K562 (cell line): ENCODE measurements at regions not wholly inside any gene's neighbourhood (a gene's known extent, or its start where the extent isn't known, plus 50 kb on each side); places are given as distances from the start of the nearest gene placed in this dataset.

ENCODE experiments used
- CBX5 ChIP-seq: IDR thresholded peaks from 2 replicates; pipeline ENCODE4 v1.6.1; 2014; ENCODE audit warnings: low read depth, borderline replicate concordance
- CEBPB ChIP-seq: fragments of 450-650 bp; IDR thresholded peaks from 2 replicates; pipeline ENCODE4 v1.6.1; 2016; ENCODE audit warnings: missing genetic modification characterization, missing compliant biosample characterization
- EGR1 ChIP-seq: fragments of 450-650 bp; conservative IDR thresholded peaks from 2 replicates; pipeline ENCODE4 v1.6.1; 2017; ENCODE audit warnings: mild to moderate bottlenecking
- EZH2 ChIP-seq: IDR thresholded peaks from 2 replicates; pipeline ENCODE4 v1.6.1; 2012; ENCODE audit warnings: low read depth, mild to moderate bottlenecking, inconsistent platforms, low read length, borderline replicate concordance
- FOXM1 ChIP-seq, 2 experiments: fragments of 450-650 bp in 1 of 2; sonication (generic) in 1 of 2; formaldehyde crosslinking in 1 of 2; IDR thresholded peaks; 2 replicates each; pipeline versions ENCODE4 v1.6.1 to v1.9.0; 2017 to 2022; ENCODE audit warnings: low read depth in 2 of 2, mild to moderate bottlenecking in 2 of 2, missing genetic modification reagents in 1 of 2, moderate library complexity in 1 of 2
- MAFF ChIP-seq: IDR thresholded peaks from 2 replicates; pipeline ENCODE4 v1.6.1; 2012; ENCODE audit warnings: low read length, improper control_type of control experiment
- PATZ1 ChIP-seq: fragments of 250-450 bp; sonication (Bioruptor Pico); IDR thresholded peaks from 2 replicates; pipeline ENCODE4 v1.5.0; 2020; ENCODE audit warnings: mild to moderate bottlenecking, borderline replicate concordance
- TARDBP ChIP-seq: fragments of 450-650 bp; IDR thresholded peaks from 2 replicates; pipeline ENCODE4 v1.6.1; 2016
- TEAD1 ChIP-seq, 2 experiments: fragments of 450-650 bp in 1 of 2; sonication (generic) in 1 of 2; formaldehyde crosslinking; IDR thresholded peaks; 2 replicates each; pipeline versions ENCODE4 v1.4.0 to v1.8.0; 2020 to 2022; ENCODE audit warnings: mild to moderate bottlenecking in 2 of 2, missing genetic modification reagents in 1 of 2
- ZNF77 ChIP-seq: fragments of 250-450 bp; sonication (Bioruptor Pico); IDR thresholded peaks from 2 replicates; pipeline ENCODE4 v1.5.0; 2020

- TF ChIP-seq ZNF77 (CRISPR knock-in tag) (no peak), PATZ1 (CRISPR knock-in tag) (no peak), MAFF (no peak), EZH2 (no peak), EGR1 (no peak), CEBPB (tag) (no peak), TEAD1 (CRISPR knock-in tag; IDR thresholded peaks at IDR 0.05) (no peak), FOXM1 (IDR thresholded peaks at IDR 0.05; ENCODE audit: low read depth) (no peak), FOXM1 (CRISPR knock-in tag; IDR thresholded peaks at IDR 0.05; ENCODE audit: low read depth) (no peak), TARDBP (no peak), CBX5 (no peak)
Observed at GRCh38 chrX:52576474-52576873, 59.6 kb upstream of the XAGE1B start.
